ENCODE measurements at regions not wholly inside any gene's neighbourhood (a gene's known extent, or its start where the extent isn't known, plus 50 kb on each side); places are given as distances from the start of the nearest gene placed in this dataset.
A peak's percentile ranks its signal among the peaks of the same experiment; 100 is the strongest.

DNA sequence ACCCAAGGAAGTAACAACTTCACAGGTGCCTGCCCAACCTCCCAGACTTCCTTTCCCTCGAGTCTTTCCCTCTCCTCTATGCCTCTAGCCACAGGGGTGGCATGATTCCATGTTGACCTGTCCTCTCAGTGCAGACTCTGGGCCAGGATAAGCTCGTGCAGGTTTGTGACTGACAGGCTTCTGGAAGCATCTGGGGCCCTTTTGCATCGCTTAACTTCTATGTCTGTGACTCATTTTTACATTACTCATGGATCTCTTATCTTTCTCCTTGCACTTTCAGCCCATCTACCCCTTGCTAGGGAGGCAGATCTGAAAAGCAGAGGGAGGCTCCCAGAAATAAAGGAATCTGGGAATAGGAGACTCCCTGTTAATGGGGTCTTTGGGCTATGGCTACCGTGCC is 98.5 kb upstream of the RIOK3 start:
- FAIRE-seq (no peak), DNase-seq (no peak)
- intact Hi-C loops (cut with DNase I): loop anchor here (10.0 kb wide), 1 partner anchor 110 kb away; no protein-coding TSS in a partner anchor
- Histone ChIP-seq H3K4me1 (ENCODE audit: control insufficient read depth in 2 of 3, insufficient read depth in 2 of 3, low read depth in 1 of 3, low read length in 3 of 3) (peaks cover 8 to 32% (median 24%) of the 10 kb centered on the region in 3 donors), H3K36me3 (ENCODE audit: control insufficient read depth in 2 of 3, insufficient read depth in 3 of 3, low read length in 3 of 3) (no peaks in the 10 kb centered on the region), H3K9me3 (ENCODE audit: control insufficient read depth in 2 of 3, insufficient read depth in 1 of 3, low read length in 3 of 3) (no peaks in the 10 kb centered on the region), H3K4me3 (ENCODE audit: low read length in 3 of 3) (no peak overlapping the region), H3K9ac (ENCODE audit: low read length in 3 of 3) (no peak overlapping the region), H3K27me3 (ENCODE audit: control insufficient read depth, insufficient read depth, low read length) (no peaks in the 10 kb centered on the region), H3K27ac (ENCODE audit: low read depth in 2 of 2, low read length in 2 of 2) (no peak overlapping the region)
- TF ChIP-seq, protein P1, sequence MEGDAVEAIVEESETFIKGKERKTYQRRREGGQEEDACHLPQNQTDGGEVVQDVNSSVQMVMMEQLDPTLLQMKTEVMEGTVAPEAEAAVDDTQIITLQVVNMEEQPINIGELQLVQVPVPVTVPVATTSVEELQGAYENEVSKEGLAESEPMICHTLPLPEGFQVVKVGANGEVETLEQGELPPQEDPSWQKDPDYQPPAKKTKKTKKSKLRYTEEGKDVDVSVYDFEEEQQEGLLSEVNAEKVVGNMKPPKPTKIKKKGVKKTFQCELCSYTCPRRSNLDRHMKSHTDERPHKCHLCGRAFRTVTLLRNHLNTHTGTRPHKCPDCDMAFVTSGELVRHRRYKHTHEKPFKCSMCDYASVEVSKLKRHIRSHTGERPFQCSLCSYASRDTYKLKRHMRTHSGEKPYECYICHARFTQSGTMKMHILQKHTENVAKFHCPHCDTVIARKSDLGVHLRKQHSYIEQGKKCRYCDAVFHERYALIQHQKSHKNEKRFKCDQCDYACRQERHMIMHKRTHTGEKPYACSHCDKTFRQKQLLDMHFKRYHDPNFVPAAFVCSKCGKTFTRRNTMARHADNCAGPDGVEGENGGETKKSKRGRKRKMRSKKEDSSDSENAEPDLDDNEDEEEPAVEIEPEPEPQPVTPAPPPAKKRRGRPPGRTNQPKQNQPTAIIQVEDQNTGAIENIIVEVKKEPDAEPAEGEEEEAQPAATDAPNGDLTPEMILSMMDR (IDR thresholded peaks at IDR 0.05; ENCODE audit: borderline replicate concordance, extremely low read depth, insufficient read depth): no peak

DNA sequence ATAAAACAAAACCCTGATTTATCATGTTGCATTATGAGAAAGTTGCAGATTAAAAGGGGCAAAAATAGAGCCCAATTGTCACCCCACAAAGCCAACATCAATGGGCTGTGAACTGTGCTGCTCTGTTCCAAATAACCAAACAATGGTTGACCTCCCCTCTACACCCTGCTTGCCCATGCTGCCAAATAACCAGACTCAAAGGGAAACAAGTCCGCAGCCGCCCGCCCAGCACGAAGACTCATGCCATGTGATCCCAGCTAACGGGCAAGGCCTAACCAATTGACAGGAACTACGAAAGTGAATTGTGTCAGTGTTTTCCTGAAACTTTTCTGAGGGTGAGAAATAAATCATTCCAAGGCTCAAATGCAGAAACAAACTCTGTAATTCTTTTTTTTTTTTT is 97.9 kb upstream of the RIOK3 start:
- DNase-seq (no peak), FAIRE-seq (no peak)
- Histone ChIP-seq H3K27me3 (ENCODE audit: control insufficient read depth, insufficient read depth, low read length) (no peaks in the 10 kb centered on the region), H3K36me3 (ENCODE audit: control insufficient read depth in 2 of 3, insufficient read depth in 3 of 3, low read length in 3 of 3) (no peaks in the 10 kb centered on the region), H3K4me1 (ENCODE audit: control insufficient read depth in 2 of 3, insufficient read depth in 2 of 3, low read depth in 1 of 3, low read length in 3 of 3) (peaks cover 8 to 32% (median 24%) of the 10 kb centered on the region in 3 donors), H3K9me3 (ENCODE audit: control insufficient read depth in 2 of 3, insufficient read depth in 1 of 3, low read length in 3 of 3) (no peaks in the 10 kb centered on the region), H3K4me3 (ENCODE audit: low read length in 3 of 3) (no peak overlapping the region), H3K9ac (ENCODE audit: low read length in 3 of 3) (no peak overlapping the region), H3K27ac (ENCODE audit: low read depth in 2 of 2, low read length in 2 of 2) (no peak overlapping the region)
- TF ChIP-seq, protein P1 (IDR thresholded peaks at IDR 0.05; ENCODE audit: borderline replicate concordance, extremely low read depth, insufficient read depth): no peak
- intact Hi-C loops (cut with DNase I): loop anchor here (10.0 kb wide), 1 partner anchor 110 kb away; no protein-coding TSS in a partner anchor

DNA sequence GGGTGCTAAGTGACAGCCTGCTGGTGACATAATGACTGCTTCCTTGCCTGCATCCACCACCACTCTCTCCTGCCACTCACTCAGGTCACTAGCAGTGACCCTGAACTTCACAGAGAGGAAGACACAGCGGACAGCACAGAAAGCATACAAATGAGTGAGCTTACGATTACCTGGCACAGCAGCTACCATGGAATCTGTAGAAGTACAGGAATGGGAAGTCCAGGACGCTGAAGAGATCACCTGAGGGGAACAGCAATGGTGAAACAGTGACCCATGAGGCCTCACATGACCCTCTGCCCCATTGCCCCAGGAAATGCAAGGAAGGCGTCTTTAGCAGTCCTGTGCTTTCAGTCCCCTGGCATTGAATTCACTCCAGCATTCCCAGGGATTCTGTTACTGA is 96.7 kb upstream of the RIOK3 start:
- Histone ChIP-seq H3K36me3 (ENCODE audit: control insufficient read depth in 2 of 3, insufficient read depth in 3 of 3, low read length in 3 of 3) (no peaks in the 10 kb centered on the region), H3K4me3 (ENCODE audit: low read length in 3 of 3) (peak overlapping the region in 1 of 3 donors; percentile 9), H3K9ac (ENCODE audit: low read length in 3 of 3) (no peak overlapping the region), H3K9me3 (ENCODE audit: control insufficient read depth in 2 of 3, insufficient read depth in 1 of 3, low read length in 3 of 3) (no peaks in the 10 kb centered on the region), H3K27me3 (ENCODE audit: control insufficient read depth, insufficient read depth, low read length) (no peaks in the 10 kb centered on the region), H3K27ac (ENCODE audit: low read depth in 2 of 2, low read length in 2 of 2) (peak overlapping the region; percentile 63 to 78), H3K4me1 (ENCODE audit: control insufficient read depth in 2 of 3, insufficient read depth in 2 of 3, low read depth in 1 of 3, low read length in 3 of 3) (peaks cover 8 to 28% (median 24%) of the 10 kb centered on the region in 3 donors)
- FAIRE-seq (no peak), DNase-seq (peak in 1 of 5 donors; percentile 29)
- TF ChIP-seq, protein P1 (IDR thresholded peaks at IDR 0.05; ENCODE audit: borderline replicate concordance, extremely low read depth, insufficient read depth): no peak
- intact Hi-C loops (cut with DNase I): loop anchor here (10.0 kb wide), 1 partner anchor 112 kb away; no protein-coding TSS in a partner anchor
